ENCODE measurements at regions not wholly inside any gene's neighbourhood (a gene's known extent, or its start where the extent isn't known, plus 50 kb on each side); places are given as distances from the start of the nearest gene placed in this dataset.
"Not testable (repeated sequence)": the region's sequence is repeated elsewhere in the genome, so short reads cannot be mapped to it uniquely, and the experiment has no call there.

DNA sequence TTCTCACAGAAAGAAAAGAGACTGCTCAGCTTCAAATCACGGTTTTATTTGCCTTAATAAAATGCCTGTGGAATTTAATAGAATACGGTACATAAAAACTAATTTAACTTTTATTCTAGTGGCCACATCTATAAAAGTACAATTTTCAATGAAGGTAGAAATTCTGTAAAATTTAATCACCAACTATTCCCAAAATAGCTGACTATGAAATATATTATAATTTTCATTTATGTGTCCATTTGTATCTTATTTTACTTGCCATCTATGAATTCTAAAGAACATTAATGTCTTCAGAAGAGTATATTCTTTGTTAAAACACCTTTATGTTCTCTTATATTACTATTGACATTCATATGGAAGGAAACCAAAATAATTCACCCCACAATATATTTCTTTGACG is 192.6 kb downstream of the BTBD3 start:
- Histone ChIP-seq H3K4me3 (ENCODE audit: low read depth in 1 of 2, low read length in 2 of 2) (no peak overlapping the region), H3K27ac (ENCODE audit: low read depth in 2 of 2, low read length in 1 of 2) (no peak overlapping the region), H3K9me3 (ENCODE audit: control insufficient read depth in 2 of 2, insufficient read depth in 1 of 2, low read depth in 1 of 2, low read length in 1 of 2) (no peaks in the 10 kb centered on the region), H3K36me3 (ENCODE audit: control insufficient read depth in 2 of 2, insufficient read depth in 2 of 2, low read length in 1 of 2) (no peaks in the 10 kb centered on the region), H3K4me1 (ENCODE audit: control insufficient read depth in 2 of 2, insufficient read depth in 2 of 2, low read length in 1 of 2) (peaks cover 0 to 2% of the 10 kb centered on the region in 2 donors), H3K27me3 (ENCODE audit: control insufficient read depth in 1 of 2, insufficient read depth in 2 of 2, low read length in 2 of 2) (no peaks in the 10 kb centered on the region)
- 90 to 93% methylated on average over 3 of the region's 3 CpGs for WGBS, 2 donors

DNA sequence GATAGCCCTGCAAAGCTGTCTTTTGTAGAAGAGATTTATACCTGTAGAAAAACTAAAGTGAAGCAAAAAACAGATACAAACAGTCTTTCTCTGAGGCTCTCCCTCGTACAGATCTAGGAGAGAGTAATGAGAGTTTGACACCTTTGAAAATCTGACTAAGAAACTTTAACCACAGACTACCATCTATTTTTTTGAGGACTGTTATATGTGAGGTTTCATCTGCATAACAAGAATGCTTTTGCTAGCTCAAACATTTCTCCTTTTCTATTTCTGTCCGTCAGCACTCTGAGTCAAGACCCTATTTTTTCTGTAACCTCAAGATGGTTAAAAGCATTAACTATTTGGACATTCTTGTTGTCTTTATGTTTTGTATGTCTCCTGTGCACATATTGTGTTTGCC is 193.0 kb downstream of the BTBD3 start:
- H3K36me3 ChIP-seq (ENCODE audit: control insufficient read depth in 2 of 2, insufficient read depth in 2 of 2, low read length in 1 of 2) = no peaks in the 10 kb centered on the region
- H3K4me3 ChIP-seq (ENCODE audit: low read depth in 1 of 2, low read length in 2 of 2) = no peak overlapping the region
- no peaks in the 10 kb centered on the region for H3K9me3 ChIP-seq (ENCODE audit: control insufficient read depth in 2 of 2, insufficient read depth in 1 of 2, low read depth in 1 of 2, low read length in 1 of 2)
- H3K27ac ChIP-seq (ENCODE audit: low read depth in 2 of 2, low read length in 1 of 2) = no peak overlapping the region
- 43 to 57% methylated on average over 2 of the region's 2 CpGs for WGBS, 2 donors
- H3K27me3 ChIP-seq (ENCODE audit: control insufficient read depth in 1 of 2, insufficient read depth in 2 of 2, low read length in 2 of 2) = no peaks in the 10 kb centered on the region
- H3K4me1 ChIP-seq (ENCODE audit: control insufficient read depth in 2 of 2, insufficient read depth in 2 of 2, low read length in 1 of 2) = peaks cover 0 to 2% of the 10 kb centered on the region in 2 donors

DNA sequence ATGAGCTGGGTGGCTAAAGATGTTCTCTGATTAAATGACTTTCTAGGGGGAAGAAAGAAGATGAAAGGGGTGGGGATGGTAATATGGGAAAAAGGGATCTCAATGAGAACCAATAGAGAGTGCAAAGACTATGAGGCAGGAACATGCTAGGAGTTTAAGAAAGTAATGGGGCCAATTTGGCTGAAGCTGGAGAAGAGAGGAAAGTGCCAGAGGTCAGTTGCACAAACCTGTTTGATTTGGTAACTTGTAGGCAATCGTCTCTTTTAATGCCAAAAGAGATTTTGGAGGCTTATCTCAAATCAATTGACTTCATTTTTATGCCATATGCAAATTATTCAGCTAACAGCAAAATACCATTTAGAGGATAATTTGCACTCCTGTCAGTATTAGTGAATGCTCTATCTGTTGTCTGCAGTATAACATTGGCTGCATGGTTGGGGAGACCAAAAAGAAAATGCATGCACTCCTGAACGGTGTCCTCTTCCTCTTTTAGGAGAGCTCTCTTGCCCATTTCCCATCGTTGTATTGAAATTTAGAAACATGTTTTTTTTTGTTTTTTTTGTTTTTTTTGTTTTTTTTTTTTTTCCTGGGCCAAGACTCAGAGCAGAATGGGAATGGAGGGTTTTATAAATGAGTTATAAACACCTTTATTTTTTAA is 193.9 kb downstream of the BTBD3 start:
- Histone ChIP-seq H3K4me1 (ENCODE audit: control insufficient read depth in 2 of 2, insufficient read depth in 2 of 2, low read length in 1 of 2) (peaks cover 0 to 2% of the 10 kb centered on the region in 2 donors), H3K36me3 (ENCODE audit: control insufficient read depth in 2 of 2, insufficient read depth in 2 of 2, low read length in 1 of 2) (no peaks in the 10 kb centered on the region), H3K9me3 (ENCODE audit: control insufficient read depth in 2 of 2, insufficient read depth in 1 of 2, low read depth in 1 of 2, low read length in 1 of 2) (no peaks in the 10 kb centered on the region), H3K27me3 (ENCODE audit: control insufficient read depth in 1 of 2, insufficient read depth in 2 of 2, low read length in 2 of 2) (no peaks in the 10 kb centered on the region), H3K4me3 (ENCODE audit: low read depth in 1 of 2, low read length in 2 of 2) (no peak overlapping the region), H3K27ac (ENCODE audit: low read depth in 2 of 2, low read length in 1 of 2) (no peak overlapping the region)
- 37 to 48% methylated on average over 3 of the region's 3 CpGs for WGBS, 2 donors

DNA sequence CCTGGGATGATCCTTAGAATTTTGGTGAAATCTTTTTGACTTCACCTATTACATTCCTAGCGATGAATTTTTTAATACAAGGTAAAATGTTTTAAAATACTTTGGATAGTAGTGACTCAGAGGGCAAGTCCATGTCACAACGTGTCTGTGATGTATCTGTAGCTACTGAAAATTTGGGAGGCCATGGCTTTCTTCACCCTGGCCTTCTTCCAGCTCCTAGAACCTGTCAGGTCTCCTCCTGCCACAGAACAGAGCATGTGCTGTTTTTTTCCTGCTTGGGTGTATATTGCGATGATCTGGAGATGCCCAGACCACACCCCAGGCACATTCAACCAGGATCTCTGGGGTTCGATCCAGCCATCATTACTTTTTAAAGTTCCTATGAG is 194.4 kb downstream of the BTBD3 start:
- Histone ChIP-seq H3K4me3 (ENCODE audit: low read depth in 1 of 2, low read length in 2 of 2) (no peak overlapping the region), H3K36me3 (ENCODE audit: control insufficient read depth in 2 of 2, insufficient read depth in 2 of 2, low read length in 1 of 2) (no peaks in the 10 kb centered on the region), H3K4me1 (ENCODE audit: control insufficient read depth in 2 of 2, insufficient read depth in 2 of 2, low read length in 1 of 2) (peaks cover 0 to 2% of the 10 kb centered on the region in 2 donors), H3K27me3 (ENCODE audit: control insufficient read depth in 1 of 2, insufficient read depth in 2 of 2, low read length in 2 of 2) (no peaks in the 10 kb centered on the region), H3K9me3 (ENCODE audit: control insufficient read depth in 2 of 2, insufficient read depth in 1 of 2, low read depth in 1 of 2, low read length in 1 of 2) (no peaks in the 10 kb centered on the region), H3K27ac (ENCODE audit: low read depth in 2 of 2, low read length in 1 of 2) (no peak overlapping the region)
- 56 to 74% methylated on average over 4 of the region's 4 CpGs for WGBS, 2 donors

DNA sequence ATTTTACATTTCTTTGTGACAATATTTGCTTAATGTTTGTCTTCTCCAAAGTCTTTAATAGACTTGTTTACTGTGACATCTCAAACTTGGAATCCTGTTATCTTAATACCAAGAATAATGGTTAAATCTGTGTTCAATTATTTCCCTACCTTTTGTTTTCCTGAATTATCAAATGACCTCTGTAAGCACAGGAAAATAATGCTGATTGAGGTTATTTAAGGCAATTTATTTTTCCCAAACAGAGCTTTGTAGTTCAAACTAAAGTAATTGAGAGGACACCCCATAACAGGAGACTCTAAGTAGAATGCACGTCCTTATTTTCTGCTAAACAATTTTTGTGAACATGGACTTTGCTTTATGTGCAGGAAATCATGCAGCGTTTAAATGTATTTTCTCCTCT is 195.0 kb downstream of the BTBD3 start:
- Histone ChIP-seq H3K36me3 (ENCODE audit: control insufficient read depth in 2 of 2, insufficient read depth in 2 of 2, low read length in 1 of 2) (no peaks in the 10 kb centered on the region), H3K9me3 (ENCODE audit: control insufficient read depth in 2 of 2, insufficient read depth in 1 of 2, low read depth in 1 of 2, low read length in 1 of 2) (no peaks in the 10 kb centered on the region), H3K27me3 (ENCODE audit: control insufficient read depth in 1 of 2, insufficient read depth in 2 of 2, low read length in 2 of 2) (no peaks in the 10 kb centered on the region), H3K4me1 (ENCODE audit: control insufficient read depth in 2 of 2, insufficient read depth in 2 of 2, low read length in 1 of 2) (peaks cover 0 to 2% of the 10 kb centered on the region in 2 donors), H3K27ac (ENCODE audit: low read depth in 2 of 2, low read length in 1 of 2) (no peak overlapping the region), H3K4me3 (ENCODE audit: low read depth in 1 of 2, low read length in 2 of 2) (no peak overlapping the region)
- 68 to 70% methylated on average over 2 of the region's 2 CpGs for WGBS, 2 donors

DNA sequence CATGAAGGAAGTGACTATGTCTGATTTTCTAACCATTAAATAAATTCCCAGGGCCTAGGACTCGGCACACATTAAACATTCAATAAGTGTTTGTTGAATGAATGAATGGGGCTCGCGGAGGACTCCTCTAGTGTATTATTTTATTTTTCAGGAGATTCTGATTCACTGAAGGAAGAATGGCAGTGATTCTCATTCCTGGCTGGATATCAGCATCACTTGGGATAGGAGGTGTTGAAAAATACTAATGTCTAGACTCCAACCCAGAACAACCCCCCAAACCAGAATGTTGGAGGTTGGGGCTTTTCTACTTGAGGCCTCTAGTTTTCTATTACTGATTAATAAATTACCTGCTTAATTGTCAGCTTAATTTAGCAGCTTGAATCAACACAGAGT is 195.4 kb downstream of the BTBD3 start:
- Histone ChIP-seq H3K4me3 (ENCODE audit: low read depth in 1 of 2, low read length in 2 of 2) (no peak overlapping the region), H3K9me3 (ENCODE audit: control insufficient read depth in 2 of 2, insufficient read depth in 1 of 2, low read depth in 1 of 2, low read length in 1 of 2) (no peaks in the 10 kb centered on the region), H3K27me3 (ENCODE audit: control insufficient read depth in 1 of 2, insufficient read depth in 2 of 2, low read length in 2 of 2) (no peaks in the 10 kb centered on the region), H3K4me1 (ENCODE audit: control insufficient read depth in 2 of 2, insufficient read depth in 2 of 2, low read length in 1 of 2) (peaks cover 0 to 2% of the 10 kb centered on the region in 2 donors), H3K36me3 (ENCODE audit: control insufficient read depth in 2 of 2, insufficient read depth in 2 of 2, low read length in 1 of 2) (no peaks in the 10 kb centered on the region), H3K27ac (ENCODE audit: low read depth in 2 of 2, low read length in 1 of 2) (no peak overlapping the region)
- 56 to 57% methylated on average over 3 of the region's 3 CpGs for WGBS, 2 donors

DNA sequence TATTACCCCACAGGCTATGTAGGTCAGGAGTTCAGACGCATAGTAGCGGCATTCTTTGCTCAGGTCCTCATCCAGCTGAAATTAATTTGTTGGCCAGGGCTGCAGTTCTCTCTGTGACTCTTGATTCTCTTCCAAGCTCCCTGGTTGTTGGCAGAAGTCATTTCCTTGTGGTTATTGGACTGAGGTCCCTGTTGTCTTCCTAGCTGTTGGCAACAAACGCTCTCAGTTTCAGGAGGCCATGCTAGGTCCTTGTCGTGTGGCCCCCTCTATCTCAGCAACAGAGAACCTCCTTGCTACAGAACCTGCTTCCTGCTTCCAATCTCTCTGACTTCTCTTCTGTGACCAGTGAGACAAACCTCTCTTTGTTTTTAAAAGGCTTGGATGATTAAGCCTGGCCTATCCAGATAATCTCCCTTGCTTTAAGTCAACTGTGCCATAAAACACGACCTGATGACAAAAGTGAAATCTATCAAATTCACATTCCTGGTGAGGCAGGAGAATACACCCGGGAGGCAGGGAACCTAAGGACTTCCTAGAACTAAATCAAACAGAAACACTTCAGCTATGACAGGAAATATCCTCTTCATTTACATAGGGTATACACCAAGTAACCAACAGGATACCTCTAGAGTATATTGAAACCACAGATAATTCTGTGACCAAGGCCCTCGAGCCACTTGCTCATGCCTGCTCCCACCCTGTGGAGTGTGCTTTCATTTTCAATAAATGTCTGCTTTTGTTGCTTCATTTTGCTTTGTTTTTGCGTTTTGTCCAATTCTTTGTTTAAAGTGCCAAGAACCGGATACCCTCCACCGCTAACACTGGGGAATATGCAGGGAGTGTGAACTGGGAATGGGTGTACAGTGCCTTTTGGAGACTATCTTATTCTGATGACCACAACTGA is 196.0 kb downstream of the BTBD3 start:
- WGBS, 2 donors = 33 to 43% methylated on average over 10 of the region's 10 CpGs
- H3K27ac ChIP-seq (ENCODE audit: low read depth in 2 of 2, low read length in 1 of 2) = no peak overlapping the region

DNA sequence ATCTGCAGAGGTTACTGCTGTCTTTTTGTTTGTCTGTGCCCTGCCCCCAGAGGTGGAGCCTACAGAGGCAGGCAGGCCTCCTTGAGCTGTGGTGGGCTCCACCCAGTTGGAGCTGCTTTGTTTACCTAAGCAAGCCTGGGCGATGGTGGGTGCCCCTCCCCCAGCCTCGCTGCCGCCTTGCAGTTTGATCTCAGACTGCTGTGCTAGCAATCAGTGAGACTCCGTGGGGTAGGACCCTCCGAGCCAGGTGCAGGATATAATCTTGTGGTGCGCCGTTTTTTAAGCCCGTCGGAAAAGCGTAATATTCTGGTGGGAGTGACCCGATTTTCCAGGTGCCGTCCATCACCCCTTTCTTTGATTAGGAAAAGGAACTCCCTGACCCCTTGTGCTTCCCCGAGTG is 211.4 kb downstream of the BTBD3 start:
- not testable (repeated sequence) for H3K4me1 ChIP-seq (ENCODE audit: control insufficient read depth in 2 of 2, insufficient read depth in 2 of 2, low read length in 1 of 2); H3K27ac ChIP-seq (ENCODE audit: low read depth in 2 of 2, low read length in 1 of 2); H3K27me3 ChIP-seq (ENCODE audit: control insufficient read depth in 1 of 2, insufficient read depth in 2 of 2, low read length in 2 of 2); H3K9me3 ChIP-seq (ENCODE audit: control insufficient read depth in 2 of 2, insufficient read depth in 1 of 2, low read depth in 1 of 2, low read length in 1 of 2); H3K4me3 ChIP-seq (ENCODE audit: low read depth in 1 of 2, low read length in 2 of 2); H3K36me3 ChIP-seq (ENCODE audit: control insufficient read depth in 2 of 2, insufficient read depth in 2 of 2, low read length in 1 of 2)
- 72 to 78% methylated on average over 13 of the region's 13 CpGs for WGBS, 2 donors

More for the DNA sequence above, 196.0 kb downstream of the BTBD3 start:
- peaks cover 0 to 2% of the 10 kb centered on the region in 2 donors for H3K4me1 ChIP-seq (ENCODE audit: control insufficient read depth in 2 of 2, insufficient read depth in 2 of 2, low read length in 1 of 2)
- H3K9me3 ChIP-seq (ENCODE audit: control insufficient read depth in 2 of 2, insufficient read depth in 1 of 2, low read depth in 1 of 2, low read length in 1 of 2) = no peaks in the 10 kb centered on the region
- no peaks in the 10 kb centered on the region for H3K27me3 ChIP-seq (ENCODE audit: control insufficient read depth in 1 of 2, insufficient read depth in 2 of 2, low read length in 2 of 2)
- H3K36me3 ChIP-seq (ENCODE audit: control insufficient read depth in 2 of 2, insufficient read depth in 2 of 2, low read length in 1 of 2) = no peaks in the 10 kb centered on the region
- no peak overlapping the region for H3K4me3 ChIP-seq (ENCODE audit: low read depth in 1 of 2, low read length in 2 of 2)

DNA sequence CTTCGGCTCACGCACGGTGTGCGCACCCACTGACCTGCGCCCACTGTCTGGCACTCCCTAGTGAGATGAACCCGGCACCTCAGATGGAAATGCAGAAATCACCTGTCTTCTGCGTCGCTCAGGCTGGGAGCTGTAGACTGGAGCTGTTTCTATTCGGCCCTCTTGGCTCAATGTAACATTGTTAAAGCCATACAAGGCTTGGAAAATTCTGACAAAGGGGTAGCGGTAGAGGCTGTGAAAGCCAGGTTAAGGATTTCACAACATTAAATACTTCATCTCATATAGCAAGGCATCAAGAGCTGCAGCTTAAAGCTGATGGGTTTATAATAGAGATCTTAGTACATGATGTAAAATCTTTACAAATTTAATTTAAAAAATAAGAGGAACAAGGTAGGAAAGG is 211.8 kb downstream of the BTBD3 start:
- not testable (repeated sequence) for H3K36me3 ChIP-seq (ENCODE audit: control insufficient read depth in 2 of 2, insufficient read depth in 2 of 2, low read length in 1 of 2); H3K4me1 ChIP-seq (ENCODE audit: control insufficient read depth in 2 of 2, insufficient read depth in 2 of 2, low read length in 1 of 2); H3K9me3 ChIP-seq (ENCODE audit: control insufficient read depth in 2 of 2, insufficient read depth in 1 of 2, low read depth in 1 of 2, low read length in 1 of 2); H3K27me3 ChIP-seq (ENCODE audit: control insufficient read depth in 1 of 2, insufficient read depth in 2 of 2, low read length in 2 of 2); H3K4me3 ChIP-seq (ENCODE audit: low read depth in 1 of 2, low read length in 2 of 2); H3K27ac ChIP-seq (ENCODE audit: low read depth in 2 of 2, low read length in 1 of 2)
- WGBS, 2 donors = 87 to 92% methylated on average over 10 of the region's 10 CpGs

DNA sequence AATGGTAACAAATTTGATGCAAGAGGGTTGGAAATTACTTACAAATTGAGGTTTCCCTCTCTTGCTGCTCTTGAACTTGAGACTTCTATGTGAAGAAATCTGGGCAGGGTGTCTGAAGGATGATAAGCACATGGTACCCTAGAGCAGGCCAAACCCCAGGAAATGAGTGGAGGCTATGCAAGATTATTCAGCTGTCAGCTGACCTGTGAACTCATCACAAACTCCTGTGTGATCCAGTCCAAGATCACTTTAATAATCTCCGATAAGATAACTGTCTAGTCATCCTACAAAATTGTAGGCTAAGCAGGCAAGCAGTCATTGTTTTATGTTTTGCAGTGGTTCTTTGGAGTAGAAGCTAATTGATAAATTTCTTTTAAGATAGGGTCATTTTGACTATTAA is 213.1 kb downstream of the BTBD3 start:
- Histone ChIP-seq H3K4me1 (ENCODE audit: control insufficient read depth in 2 of 2, insufficient read depth in 2 of 2, low read length in 1 of 2) (no peaks in the 10 kb centered on the region), H3K9me3 (ENCODE audit: control insufficient read depth in 2 of 2, insufficient read depth in 1 of 2, low read depth in 1 of 2, low read length in 1 of 2) (no peaks in the 10 kb centered on the region), H3K36me3 (ENCODE audit: control insufficient read depth in 2 of 2, insufficient read depth in 2 of 2, low read length in 1 of 2) (no peaks in the 10 kb centered on the region), H3K27ac (ENCODE audit: low read depth in 2 of 2, low read length in 1 of 2) (no peak overlapping the region), H3K4me3 (ENCODE audit: low read depth in 1 of 2, low read length in 2 of 2) (no peak overlapping the region), H3K27me3 (ENCODE audit: control insufficient read depth in 1 of 2, insufficient read depth in 2 of 2, low read length in 2 of 2) (no peaks in the 10 kb centered on the region)
- WGBS, 2 donors = 91 to 93% methylated on average over 1 of the region's 1 CpG

Data from esophagus (tissue), 2 donors.